Fibroblast of villous mesenchyme (primary cell): ENCODE measurements at regions not wholly inside any gene's neighbourhood (a gene's known extent, or its start where the extent isn't known, plus 50 kb on each side); places are given as distances from the start of the nearest gene placed in this dataset.
A peak's percentile ranks its signal among the peaks of the same experiment; 100 is the strongest.

Source experiments
- DNase-seq: peaks from one replicate; pipeline ENCODE4 v3.0.0-alpha.2; 2010; ENCODE audit warnings: low read depth
- H3K4me3 ChIP-seq: 2 replicates; pipeline ENCODE4 v1.5.1; 2011; ENCODE audit warnings: low read depth, mild to moderate bottlenecking, low read length
- TF ChIP-seq, protein P1 (sequence below): IDR thresholded peaks from 2 replicates; pipeline ENCODE4 v1.5.1; 2012; ENCODE audit warnings: low read depth, mild to moderate bottlenecking, low read length; ENCODE audit not compliant: insufficient read depth

DNA sequence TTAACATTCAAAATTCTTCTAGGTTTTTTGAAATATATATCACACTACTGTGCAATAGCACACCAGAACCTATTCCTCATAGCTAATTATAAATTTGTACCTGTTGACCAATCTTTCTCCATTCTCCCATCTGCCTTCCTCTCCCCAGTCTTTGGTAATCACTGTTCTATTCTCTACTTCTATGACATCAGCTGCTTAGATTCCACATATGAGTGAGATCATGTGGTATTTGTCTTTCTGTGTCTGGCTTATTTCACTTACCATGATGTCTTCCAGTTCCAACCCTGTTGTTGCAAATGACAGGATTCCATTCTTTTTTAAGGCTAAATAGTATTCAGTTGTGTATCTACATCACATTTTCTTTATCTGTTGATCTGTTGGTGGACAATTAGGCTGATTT, 54.4 kb upstream of the CCDC6 start:
- H3K4me3 ChIP-seq, result no peak overlapping the region
- DNase-seq, result peak; percentile 31
- TF ChIP-seq, protein P1, sequence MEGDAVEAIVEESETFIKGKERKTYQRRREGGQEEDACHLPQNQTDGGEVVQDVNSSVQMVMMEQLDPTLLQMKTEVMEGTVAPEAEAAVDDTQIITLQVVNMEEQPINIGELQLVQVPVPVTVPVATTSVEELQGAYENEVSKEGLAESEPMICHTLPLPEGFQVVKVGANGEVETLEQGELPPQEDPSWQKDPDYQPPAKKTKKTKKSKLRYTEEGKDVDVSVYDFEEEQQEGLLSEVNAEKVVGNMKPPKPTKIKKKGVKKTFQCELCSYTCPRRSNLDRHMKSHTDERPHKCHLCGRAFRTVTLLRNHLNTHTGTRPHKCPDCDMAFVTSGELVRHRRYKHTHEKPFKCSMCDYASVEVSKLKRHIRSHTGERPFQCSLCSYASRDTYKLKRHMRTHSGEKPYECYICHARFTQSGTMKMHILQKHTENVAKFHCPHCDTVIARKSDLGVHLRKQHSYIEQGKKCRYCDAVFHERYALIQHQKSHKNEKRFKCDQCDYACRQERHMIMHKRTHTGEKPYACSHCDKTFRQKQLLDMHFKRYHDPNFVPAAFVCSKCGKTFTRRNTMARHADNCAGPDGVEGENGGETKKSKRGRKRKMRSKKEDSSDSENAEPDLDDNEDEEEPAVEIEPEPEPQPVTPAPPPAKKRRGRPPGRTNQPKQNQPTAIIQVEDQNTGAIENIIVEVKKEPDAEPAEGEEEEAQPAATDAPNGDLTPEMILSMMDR, result no peak

DNA sequence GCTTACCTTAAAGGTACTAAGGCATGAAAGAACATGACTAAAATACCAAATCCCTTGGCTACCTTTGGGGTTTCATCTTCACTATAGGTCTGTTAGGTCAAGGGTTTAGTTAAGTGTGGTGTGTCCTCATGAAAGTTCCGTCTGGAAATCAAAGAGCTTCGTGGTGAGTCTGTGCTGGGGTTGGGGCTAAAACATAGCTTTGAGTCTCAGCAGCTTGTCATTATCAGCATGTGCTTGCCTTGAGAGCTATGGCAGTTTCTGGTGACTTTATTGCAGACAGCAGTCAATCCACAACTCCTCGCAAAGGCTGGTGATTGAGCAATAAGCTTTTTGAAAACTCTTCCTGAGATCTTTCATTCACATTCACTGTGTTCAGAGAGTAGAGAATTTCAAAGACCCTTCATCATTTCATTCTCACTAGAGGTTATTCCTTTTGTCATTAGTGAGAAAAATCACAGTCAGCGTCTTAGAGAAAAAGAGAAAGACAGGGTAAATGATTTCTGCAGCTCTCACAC, 53.2 kb upstream of the CCDC6 start:
- no peak for DNase-seq
- TF ChIP-seq, protein P1, result no peak
- H3K4me3 ChIP-seq, result no peak overlapping the region

DNA sequence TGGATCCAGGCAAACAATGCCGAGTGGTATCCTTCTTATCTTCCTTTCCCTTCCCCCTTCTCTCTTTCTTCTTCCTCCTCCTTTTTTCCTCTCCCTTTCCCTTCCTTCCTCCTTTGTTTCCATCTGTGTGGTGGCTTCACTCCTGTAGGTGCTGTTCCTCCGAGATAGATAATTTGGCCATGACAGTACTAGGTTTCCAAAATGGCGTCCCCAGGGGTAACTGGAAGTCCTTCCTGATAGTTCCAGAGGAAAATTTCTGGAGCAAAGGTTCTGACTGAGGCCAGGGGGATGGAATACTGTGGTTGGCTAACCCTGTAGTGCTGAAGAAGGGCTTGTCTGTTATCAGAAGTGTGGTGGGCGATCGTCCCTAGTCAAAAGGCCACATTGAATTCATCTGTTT, 52.5 kb upstream of the CCDC6 start:
- H3K4me3 ChIP-seq, result no peak overlapping the region
- TF ChIP-seq, protein P1, result no peak
- DNase-seq, result no peak

DNA sequence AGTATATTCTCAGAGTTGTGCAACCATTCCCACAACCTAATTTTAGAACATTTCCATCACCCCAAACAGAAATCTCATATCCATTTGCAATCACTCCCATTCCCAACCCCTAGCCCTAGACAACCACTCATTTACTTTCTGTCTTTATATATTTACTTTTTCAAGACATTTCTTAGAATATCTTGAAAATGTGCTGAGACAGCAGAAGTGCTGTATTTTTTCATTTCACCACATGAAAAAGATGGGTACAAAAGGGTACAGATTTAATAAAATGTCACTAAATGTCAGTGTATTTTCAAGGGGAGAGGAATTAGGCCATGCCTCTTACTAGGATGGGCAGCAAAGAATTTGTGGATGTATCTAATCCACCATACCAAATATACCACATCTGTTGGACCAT, 51.6 kb upstream of the CCDC6 start:
- DNase-seq, result no peak
- H3K4me3 ChIP-seq, result no peak overlapping the region
- TF ChIP-seq, protein P1, result no peak
